Uterus (tissue), 3 donors: ENCODE measurements at regions not wholly inside any gene's neighbourhood (a gene's known extent, or its start where the extent isn't known, plus 50 kb on each side); places are given as distances from the start of the nearest gene placed in this dataset.

Source experiments
- DNase-seq, 2 donors: peaks; one replicate each; pipeline ENCODE4 v3.0.0-alpha.2; 2019 to 2020
- H3K27ac ChIP-seq, 2 donors: fragments of 200-600 bp; sonication (generic); 1 replicate in 1 of 2; 2 replicates in 1 of 2; pipeline ENCODE4 v1.5.1; 2016 to 2018
- H3K27me3 ChIP-seq, 2 donors: fragments of 200-600 bp; sonication (generic); one replicate each; pipeline ENCODE4 v1.5.1; 2018 to 2019; ENCODE audit warnings: control low read depth in 1 of 2
- H3K36me3 ChIP-seq, 2 donors: fragments of 200-600 bp; sonication (generic); one replicate each; pipeline ENCODE4 v1.5.1; 2019; ENCODE audit warnings: control low read depth in 1 of 2
- H3K4me1 ChIP-seq, 2 donors: fragments of 200-600 bp; sonication (generic); one replicate each; pipeline ENCODE4 v1.5.1; 2018 to 2019; ENCODE audit warnings: control low read depth in 1 of 2
- H3K4me3 ChIP-seq, 2 donors: fragments of 200-600 bp; sonication (generic); 1 replicate in 1 of 2; 2 replicates in 1 of 2; pipeline ENCODE4 v1.5.1; 2018 to 2019; ENCODE audit warnings: mild to moderate bottlenecking in 1 of 2
- H3K9me3 ChIP-seq, 2 donors: fragments of 200-600 bp; sonication (generic); one replicate each; pipeline ENCODE4 v1.5.1; 2019; ENCODE audit warnings: control low read depth in 1 of 2
- POLR2A ChIP-seq, 2 donors: fragments of 450-650 bp; IDR thresholded peaks; one replicate each; pipeline ENCODE4 v1.6.1; 2016; ENCODE audit warnings: antibody characterized with exemption in 2 of 2, mild to moderate bottlenecking in 1 of 2, moderate library complexity in 1 of 2
- intact Hi-C: fragments of 100-400 bp; cut with DNase I; formaldehyde crosslinking; loops from one replicate; pipeline ENCODE4 v1.15.1; 2023; ENCODE audit warnings: low total_unique reads
- TF ChIP-seq, protein P1 (sequence below), 4 experiments: fragments of 200-600 bp in 2 of 4; fragments of 450-650 bp in 2 of 4; sonication (generic) in 2 of 4; IDR thresholded peaks; one replicate each; pipeline ENCODE4 v1.5.1; 2016 to 2019; ENCODE audit warnings: antibody characterized with exemption in 4 of 4, mild to moderate bottlenecking in 2 of 4, moderate library complexity in 1 of 4
- donor health status: DM: yes; HTN: yes; CAD: no.

DNA sequence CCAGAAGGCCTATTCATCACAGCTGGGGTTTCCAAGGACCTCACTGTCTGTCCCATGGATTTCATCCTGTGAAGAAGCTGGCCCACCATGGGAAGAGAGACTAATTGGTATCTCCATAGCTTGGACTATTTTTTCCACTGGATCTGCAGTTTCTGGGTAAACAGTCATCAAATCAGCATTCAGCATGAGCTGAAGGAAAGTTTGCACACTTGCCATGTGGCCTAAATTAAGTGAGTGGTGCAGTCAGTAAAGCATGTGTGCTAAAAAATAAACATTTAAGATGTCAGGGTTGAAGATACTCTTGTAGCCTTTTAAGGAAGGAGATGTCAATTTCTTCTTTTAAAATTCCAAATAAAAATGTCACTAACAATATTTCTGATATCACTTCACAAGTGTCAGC, 381.1 kb upstream of the ZMIZ1 start:
- no peak for DNase-seq
- intact Hi-C loops: no loop called here
- TF ChIP-seq POLR2A (IDR thresholded peaks at IDR 0.05): no peak
- TF ChIP-seq, protein P1, sequence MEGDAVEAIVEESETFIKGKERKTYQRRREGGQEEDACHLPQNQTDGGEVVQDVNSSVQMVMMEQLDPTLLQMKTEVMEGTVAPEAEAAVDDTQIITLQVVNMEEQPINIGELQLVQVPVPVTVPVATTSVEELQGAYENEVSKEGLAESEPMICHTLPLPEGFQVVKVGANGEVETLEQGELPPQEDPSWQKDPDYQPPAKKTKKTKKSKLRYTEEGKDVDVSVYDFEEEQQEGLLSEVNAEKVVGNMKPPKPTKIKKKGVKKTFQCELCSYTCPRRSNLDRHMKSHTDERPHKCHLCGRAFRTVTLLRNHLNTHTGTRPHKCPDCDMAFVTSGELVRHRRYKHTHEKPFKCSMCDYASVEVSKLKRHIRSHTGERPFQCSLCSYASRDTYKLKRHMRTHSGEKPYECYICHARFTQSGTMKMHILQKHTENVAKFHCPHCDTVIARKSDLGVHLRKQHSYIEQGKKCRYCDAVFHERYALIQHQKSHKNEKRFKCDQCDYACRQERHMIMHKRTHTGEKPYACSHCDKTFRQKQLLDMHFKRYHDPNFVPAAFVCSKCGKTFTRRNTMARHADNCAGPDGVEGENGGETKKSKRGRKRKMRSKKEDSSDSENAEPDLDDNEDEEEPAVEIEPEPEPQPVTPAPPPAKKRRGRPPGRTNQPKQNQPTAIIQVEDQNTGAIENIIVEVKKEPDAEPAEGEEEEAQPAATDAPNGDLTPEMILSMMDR (IDR thresholded peaks at IDR 0.05): no peak
- no peaks in the 10 kb centered on the region for H3K36me3 ChIP-seq
- no peaks in the 10 kb centered on the region for H3K27me3 ChIP-seq
- H3K9me3 ChIP-seq: no peaks in the 10 kb centered on the region
- no peaks in the 10 kb centered on the region for H3K4me1 ChIP-seq
- no peak overlapping the region for H3K4me3 ChIP-seq
- H3K27ac ChIP-seq: no peak overlapping the region

DNA sequence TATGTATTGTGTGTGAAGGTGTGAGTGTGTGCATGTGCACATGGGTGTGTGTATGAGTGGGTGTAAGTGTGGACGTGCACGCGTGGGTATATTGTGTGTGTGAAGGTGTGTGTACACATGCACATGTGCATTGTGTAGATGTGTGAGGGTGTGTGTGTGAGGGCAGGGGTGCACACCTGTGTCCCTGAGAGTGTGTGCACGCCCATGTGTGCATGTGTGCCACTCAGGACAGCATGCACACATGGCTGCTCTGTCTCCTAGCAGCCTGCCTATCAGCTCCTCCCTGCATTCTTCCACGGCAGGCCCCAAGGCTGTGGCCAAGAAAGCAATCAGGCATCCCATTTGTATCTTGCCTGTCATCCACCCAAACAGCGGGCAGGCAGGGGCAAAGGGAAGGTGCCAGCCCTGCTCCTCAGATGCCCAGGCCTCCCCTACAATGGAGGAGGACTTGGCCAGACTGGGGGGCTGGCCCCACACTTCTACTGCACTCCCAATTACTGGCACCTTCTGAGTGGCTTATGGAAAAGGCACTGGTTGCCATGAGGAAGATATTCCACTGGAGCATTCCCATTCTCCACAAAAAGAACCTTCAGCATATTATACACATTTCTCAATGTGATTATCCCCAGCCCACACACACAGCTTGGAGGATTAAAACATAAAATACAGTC, 380.4 kb upstream of the ZMIZ1 start:
- no peak for DNase-seq
- no peaks in the 10 kb centered on the region for H3K36me3 ChIP-seq
- intact Hi-C loops: no loop called here
- no peaks in the 10 kb centered on the region for H3K9me3 ChIP-seq
- no peaks in the 10 kb centered on the region for H3K4me1 ChIP-seq
- peak overlapping the region in 1 of 2 donors; percentile 46 for H3K27ac ChIP-seq
- TF ChIP-seq, protein P1 (IDR thresholded peaks at IDR 0.05): no peak
- no peak for TF ChIP-seq POLR2A (IDR thresholded peaks at IDR 0.05)
- no peaks in the 10 kb centered on the region for H3K27me3 ChIP-seq
- no peak overlapping the region for H3K4me3 ChIP-seq

DNA sequence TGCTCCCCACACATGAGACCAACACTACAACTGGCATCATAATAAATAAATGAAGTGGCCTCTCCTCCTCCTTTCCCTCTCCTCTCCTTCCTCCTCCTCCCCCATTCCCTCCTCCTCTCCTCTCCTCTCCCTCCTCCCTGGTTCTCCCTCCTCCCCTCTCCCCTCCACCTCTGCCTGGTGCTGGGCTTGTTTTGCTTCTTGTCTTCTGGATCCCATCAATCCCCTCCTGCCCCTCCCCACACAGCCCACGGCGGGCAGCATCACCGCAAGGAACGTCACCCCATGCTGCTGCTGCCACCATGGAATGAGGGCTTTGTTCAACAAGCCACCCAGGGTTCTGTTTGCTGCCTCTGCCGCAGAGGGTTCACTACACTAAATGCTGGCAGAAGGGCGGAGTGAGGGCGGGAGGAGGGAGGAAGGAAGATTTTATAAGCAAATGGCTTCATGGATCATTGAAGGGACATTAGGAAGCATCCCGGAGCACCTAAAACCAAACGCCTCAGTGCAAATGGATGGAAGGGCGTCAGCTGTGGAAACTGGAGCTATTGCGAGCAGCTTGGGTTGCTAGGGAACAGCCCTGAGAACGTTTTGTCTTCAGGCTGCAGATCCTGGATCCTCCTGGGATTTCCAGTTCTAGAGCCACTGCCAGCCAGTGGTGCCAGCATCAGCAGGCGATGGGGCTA, 379.7 kb upstream of the ZMIZ1 start:
- H3K27ac ChIP-seq: peak overlapping the region in 1 of 2 donors; percentile 46
- H3K4me3 ChIP-seq: no peak overlapping the region
- H3K9me3 ChIP-seq: no peaks in the 10 kb centered on the region
- DNase-seq: peak; percentile 34 to 53
- TF ChIP-seq, protein P1 (IDR thresholded peaks at IDR 0.05): no peak
- no peak for TF ChIP-seq POLR2A (IDR thresholded peaks at IDR 0.05)
- intact Hi-C loops: no loop called here
- no peaks in the 10 kb centered on the region for H3K36me3 ChIP-seq
- no peaks in the 10 kb centered on the region for H3K27me3 ChIP-seq
- no peaks in the 10 kb centered on the region for H3K4me1 ChIP-seq

DNA sequence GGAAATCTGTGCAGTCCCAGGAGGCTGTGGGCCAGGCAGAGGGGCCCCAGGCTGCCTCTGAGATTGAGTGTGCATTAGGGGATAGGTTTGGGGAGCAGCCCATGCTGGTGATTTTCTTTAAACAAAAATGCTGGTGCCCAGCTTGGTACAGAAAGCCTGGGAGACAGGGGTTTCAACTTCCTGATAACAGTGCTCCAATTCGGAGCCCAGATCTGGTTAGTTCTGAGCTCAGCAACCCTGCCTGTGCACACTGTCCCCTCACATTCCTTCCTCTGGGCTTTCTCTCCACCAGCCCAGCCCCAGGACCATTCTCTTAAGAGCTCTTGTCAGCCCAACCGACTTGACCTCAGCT, 379.2 kb upstream of the ZMIZ1 start:
- Histone ChIP-seq H3K4me1 (no peaks in the 10 kb centered on the region), H3K27ac (no peak overlapping the region), H3K9me3 (no peaks in the 10 kb centered on the region), H3K27me3 (no peaks in the 10 kb centered on the region), H3K36me3 (no peaks in the 10 kb centered on the region), H3K4me3 (no peak overlapping the region)
- TF ChIP-seq POLR2A (IDR thresholded peaks at IDR 0.05): no peak
- TF ChIP-seq, protein P1 (IDR thresholded peaks at IDR 0.05): no peak
- intact Hi-C loops: no loop called here
- DNase-seq: no peak

DNA sequence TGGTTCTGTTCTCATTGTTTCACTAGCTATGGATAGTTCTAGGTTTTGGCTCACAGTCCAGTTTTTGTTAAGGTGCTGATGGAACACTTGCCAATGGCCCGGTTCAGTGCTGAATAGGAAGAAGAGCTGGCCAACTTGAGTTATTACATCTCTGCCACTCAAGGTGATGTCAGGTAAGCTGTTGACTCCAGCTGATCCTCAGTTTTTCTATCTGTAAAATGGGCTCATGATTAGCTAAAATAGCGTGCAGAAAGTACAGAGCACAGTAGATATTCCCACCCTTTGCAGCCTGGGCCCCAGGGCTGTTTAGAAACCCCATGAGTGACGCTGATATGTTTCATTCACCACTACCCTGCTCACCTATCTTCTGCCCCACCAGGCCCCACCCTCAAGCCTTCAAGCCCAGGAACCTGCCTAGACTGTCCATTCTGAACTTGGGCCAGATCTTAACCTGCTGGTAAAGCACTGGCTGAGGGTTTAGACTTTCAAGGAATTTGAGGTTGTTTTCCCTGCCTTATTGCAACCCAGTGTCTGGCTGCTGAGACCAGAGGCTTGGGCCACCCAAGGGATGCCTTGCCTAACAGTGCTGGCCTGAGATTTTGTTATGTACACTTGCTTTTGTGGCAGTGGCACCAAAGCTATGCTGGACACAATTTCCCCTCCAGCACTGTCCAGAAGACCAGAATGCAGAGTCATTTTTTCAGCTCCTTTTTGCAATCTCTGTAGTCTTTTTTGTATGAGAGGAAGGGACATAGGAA, 378.2 kb upstream of the ZMIZ1 start:
- intact Hi-C loops: no loop called here
- Histone ChIP-seq H3K4me1 (no peaks in the 10 kb centered on the region), H3K9me3 (no peaks in the 10 kb centered on the region), H3K4me3 (no peak overlapping the region), H3K27ac (no peak overlapping the region), H3K27me3 (no peaks in the 10 kb centered on the region), H3K36me3 (no peaks in the 10 kb centered on the region)
- TF ChIP-seq, protein P1 (IDR thresholded peaks at IDR 0.05): no peak
- no peak for TF ChIP-seq POLR2A (IDR thresholded peaks at IDR 0.05)
- no peak for DNase-seq
